Neural progenitor cell (in vitro differentiated cells): ENCODE measurements at regions not wholly inside any gene's neighbourhood (a gene's known extent, or its start where the extent isn't known, plus 50 kb on each side); places are given as distances from the start of the nearest gene placed in this dataset.

Experiments
- CTCF ChIP-seq: fragments of 200-600 bp; sonication (generic); IDR thresholded peaks from 2 replicates; pipeline ENCODE4 v1.5.1; 2017; ENCODE audit warnings: antibody characterized with exemption, mild to moderate bottlenecking
- EZH2phosphoT487 ChIP-seq: fragments of 200-600 bp; sonication (generic); IDR thresholded peaks from 2 replicates; pipeline ENCODE4 v1.6.1; 2017; ENCODE audit warnings: antibody characterized with exemption

DNA sequence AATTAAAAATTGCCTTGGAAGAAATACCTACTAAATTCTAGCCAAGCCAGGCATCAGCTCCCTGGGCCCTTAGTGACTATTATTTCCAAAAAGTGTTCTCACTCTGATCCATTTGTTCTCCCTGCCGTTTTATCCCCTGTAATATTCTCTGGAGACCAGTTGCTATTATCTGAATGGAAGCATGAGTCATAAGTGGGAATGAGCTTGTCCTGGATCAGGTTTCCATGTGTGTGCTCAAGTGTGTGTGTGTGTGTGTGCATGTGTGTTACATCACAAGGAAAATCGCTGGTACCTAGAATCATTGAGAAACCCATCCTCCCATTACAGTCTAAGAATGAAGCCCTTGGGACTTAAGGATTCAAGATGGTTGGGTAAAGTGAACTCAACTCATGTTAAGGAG is 130.3 kb upstream of the CXCR4 start:
- TF ChIP-seq CTCF (no peak), EZH2phosphoT487 (no peak)
